HAP-1 (cell line): ENCODE measurements at regions not wholly inside any gene's neighbourhood (a gene's known extent, or its start where the extent isn't known, plus 50 kb on each side); places are given as distances from the start of the nearest gene placed in this dataset.

Source experiments
- DNase-seq, 2 experiments: peaks; one replicate each; pipeline ENCODE4 v3.0.0-alpha.2; 2016 to 2020; ENCODE audit warnings: low spot score in 2 of 2
- H3K27me3 ChIP-seq: fragments of 250-450 bp; sonication (Bioruptor Pico); 2 replicates; pipeline ENCODE4 v1.5.1; 2020; ENCODE audit warnings: low read depth, mild to moderate bottlenecking, moderate library complexity
- H3K36me3 ChIP-seq: fragments of 250-450 bp; sonication (Bioruptor Pico); replicated peaks from 2 replicates; pipeline ENCODE4 v1.5.1; 2020; ENCODE audit warnings: mild to moderate bottlenecking
- H3K4me1 ChIP-seq: fragments of 250-450 bp; sonication (Bioruptor Pico); 2 replicates; pipeline ENCODE4 v1.5.1; 2020; ENCODE audit warnings: mild to moderate bottlenecking
- H3K4me3 ChIP-seq: fragments of 250-450 bp; sonication (Bioruptor Pico); 2 replicates; pipeline ENCODE4 v1.5.1; 2020; ENCODE audit warnings: mild to moderate bottlenecking, moderate library complexity
- H3K9me3 ChIP-seq: fragments of 250-450 bp; sonication (Bioruptor Pico); 2 replicates; pipeline ENCODE4 v1.5.1; 2020; ENCODE audit warnings: mild to moderate bottlenecking, moderate library complexity
- in situ Hi-C: fragments of 300-500 bp; cut with MboI; formaldehyde crosslinking; loops from 3 replicates; pipeline ENCODE4 v1.14.3; 2020; ENCODE audit warnings: low sequenced_read_pairs, inconsistent platforms, mixed read lengths

DNA sequence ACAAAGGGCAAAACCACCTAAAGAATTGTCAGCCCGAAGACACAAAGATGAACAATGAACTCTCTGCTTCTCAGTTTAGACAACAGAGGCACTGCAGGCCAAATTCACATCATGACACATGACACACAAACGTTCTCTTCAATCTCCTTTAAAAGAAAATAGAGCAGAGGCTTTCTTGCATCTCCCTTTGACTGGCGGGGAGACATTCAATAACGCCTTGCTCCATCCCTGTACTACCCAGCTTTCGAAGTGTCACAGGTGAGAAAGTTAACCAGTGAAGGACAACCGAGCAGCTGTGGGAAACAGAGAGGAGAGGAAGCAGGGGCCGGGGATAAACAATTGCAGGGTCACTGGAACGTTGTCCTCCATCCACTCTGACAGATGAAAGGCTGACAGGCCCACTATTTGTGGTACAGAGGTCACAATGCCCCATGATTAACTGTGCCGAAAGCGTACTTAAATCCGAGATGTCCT lies 130.8 kb downstream of the PHLDA1 start:
- no peak for DNase-seq
- in situ Hi-C loops = no loop called here
- Histone ChIP-seq H3K9me3 (no peaks in the 10 kb centered on the region), H3K4me1 (no peaks in the 10 kb centered on the region), H3K36me3 (no peaks in the 10 kb centered on the region), H3K4me3 (no peak overlapping the region), H3K27me3 (no peaks in the 10 kb centered on the region)

DNA sequence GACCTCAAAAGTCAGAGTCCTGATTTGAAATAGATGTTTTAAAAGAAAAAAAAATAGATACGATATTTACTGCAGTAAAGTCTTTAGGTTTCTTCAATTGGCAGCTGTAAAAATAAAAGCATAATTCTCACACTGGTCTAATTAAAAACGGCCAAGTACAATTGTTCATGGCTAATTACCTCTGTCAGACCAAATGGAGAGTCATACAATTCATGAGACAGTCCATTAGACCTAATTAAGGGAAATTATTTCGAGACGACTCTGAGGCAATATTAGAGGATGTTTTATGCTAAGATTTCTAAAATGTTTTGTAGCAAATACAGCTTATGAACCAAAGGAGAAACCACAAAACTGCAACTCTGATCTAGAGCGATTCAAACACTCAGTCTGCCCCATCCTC lies 131.3 kb downstream of the PHLDA1 start:
- in situ Hi-C loops = no loop called here

DNA sequence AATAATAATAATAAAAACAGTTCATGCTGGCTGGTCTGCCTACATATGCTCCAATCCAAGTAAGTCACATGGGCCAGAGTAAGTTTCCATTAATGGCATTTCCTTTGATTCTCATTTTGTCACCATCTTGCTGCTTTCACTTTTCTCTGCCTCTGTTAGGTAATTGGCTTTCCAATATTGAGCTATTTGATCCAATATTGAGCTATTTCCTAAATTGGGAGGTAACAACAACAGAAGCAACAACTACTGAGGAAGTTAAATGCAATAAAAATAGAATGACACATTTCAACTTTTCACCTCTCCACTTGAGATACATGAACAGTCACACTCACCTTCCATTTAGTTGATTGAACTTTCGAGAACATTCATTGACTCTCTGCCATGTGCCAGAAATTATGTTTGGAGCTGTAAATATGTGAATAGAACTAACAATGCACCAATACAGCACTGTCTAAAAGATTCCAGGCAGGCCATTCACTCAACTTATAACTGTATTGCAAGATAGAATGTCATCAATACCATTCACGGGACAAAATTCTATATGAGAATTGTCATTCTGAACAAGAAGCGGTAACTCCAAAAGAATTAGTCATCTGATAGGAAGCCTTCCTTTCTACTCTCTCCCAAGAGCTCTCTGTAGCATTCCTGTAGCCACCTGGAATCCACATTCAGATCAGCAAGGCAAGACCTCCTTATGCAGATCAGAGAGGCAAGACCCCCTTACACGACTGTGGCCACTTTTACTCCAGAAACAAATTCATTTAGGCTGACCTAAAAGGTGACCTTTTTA lies 136.4 kb downstream of the PHLDA1 start:
- Histone ChIP-seq H3K4me1 (no peaks in the 10 kb centered on the region), H3K27me3 (no peaks in the 10 kb centered on the region), H3K4me3 (no peak overlapping the region), H3K36me3 (no peaks in the 10 kb centered on the region), H3K9me3 (no peaks in the 10 kb centered on the region)
- in situ Hi-C loops = no loop called here
- no peak for DNase-seq

More for the DNA sequence above, 131.3 kb downstream of the PHLDA1 start:
- Histone ChIP-seq H3K27me3 (no peaks in the 10 kb centered on the region), H3K9me3 (no peaks in the 10 kb centered on the region), H3K4me3 (no peak overlapping the region), H3K4me1 (no peaks in the 10 kb centered on the region), H3K36me3 (no peaks in the 10 kb centered on the region)
- DNase-seq = no peak

DNA sequence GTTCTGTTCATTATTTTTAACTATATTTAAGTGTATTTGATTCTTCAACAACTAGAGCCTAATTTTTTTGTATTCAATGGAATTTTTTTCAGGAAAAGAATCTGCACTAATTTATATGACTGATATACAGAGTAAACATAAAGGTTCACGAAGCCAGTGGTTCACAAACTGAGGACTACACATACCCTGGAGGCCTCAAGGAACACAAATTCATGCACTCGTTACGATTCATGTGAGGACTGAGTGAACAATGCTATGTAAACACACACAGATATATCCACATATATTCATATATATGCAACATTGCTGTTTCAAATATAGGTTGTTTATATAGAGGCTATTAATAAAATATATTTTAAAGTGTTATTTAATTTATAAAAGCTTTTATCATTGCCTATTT lies 137.8 kb downstream of the PHLDA1 start:
- Histone ChIP-seq H3K9me3 (no peaks in the 10 kb centered on the region), H3K27me3 (no peaks in the 10 kb centered on the region), H3K4me3 (no peak overlapping the region), H3K36me3 (no peaks in the 10 kb centered on the region), H3K4me1 (peaks cover 9% of the 10 kb centered on the region)
- in situ Hi-C loops = no loop called here
- no peak for DNase-seq

DNA sequence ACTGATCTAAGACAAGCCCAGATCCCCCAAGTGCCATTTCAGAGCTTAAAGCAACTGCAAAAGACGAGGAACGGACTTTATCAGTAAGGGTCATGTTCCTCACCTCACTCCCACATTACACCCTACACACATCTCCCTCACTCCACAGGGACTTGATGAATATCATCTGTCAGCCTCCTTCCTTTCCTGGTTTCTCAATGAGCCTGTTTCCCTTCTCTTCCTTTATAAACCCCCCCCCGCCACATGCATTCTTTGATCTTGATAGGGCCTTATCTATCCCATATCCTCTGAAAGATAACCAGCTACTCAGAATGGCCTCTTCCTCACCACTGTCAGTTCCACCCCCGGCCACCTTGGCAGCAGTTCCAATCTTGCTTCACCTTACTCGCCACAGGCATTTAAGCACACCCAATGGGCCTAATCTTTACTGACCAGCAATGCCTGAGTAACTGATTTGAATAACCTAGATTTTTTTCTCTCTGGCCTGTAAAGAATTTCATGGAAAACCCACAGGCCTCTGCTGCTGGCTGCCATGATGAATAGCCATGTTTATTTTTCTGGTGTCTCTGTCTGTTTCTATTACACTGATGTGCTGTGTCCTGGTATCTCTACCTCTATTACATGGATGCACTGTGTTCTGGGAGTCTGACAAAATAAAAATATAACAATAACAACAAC lies 138.7 kb downstream of the PHLDA1 start:
- Histone ChIP-seq H3K27me3 (no peaks in the 10 kb centered on the region), H3K36me3 (no peaks in the 10 kb centered on the region), H3K4me1 (peaks cover 11% of the 10 kb centered on the region), H3K9me3 (no peaks in the 10 kb centered on the region), H3K4me3 (no peak overlapping the region)
- in situ Hi-C loops = no loop called here
- DNase-seq = no peak

DNA sequence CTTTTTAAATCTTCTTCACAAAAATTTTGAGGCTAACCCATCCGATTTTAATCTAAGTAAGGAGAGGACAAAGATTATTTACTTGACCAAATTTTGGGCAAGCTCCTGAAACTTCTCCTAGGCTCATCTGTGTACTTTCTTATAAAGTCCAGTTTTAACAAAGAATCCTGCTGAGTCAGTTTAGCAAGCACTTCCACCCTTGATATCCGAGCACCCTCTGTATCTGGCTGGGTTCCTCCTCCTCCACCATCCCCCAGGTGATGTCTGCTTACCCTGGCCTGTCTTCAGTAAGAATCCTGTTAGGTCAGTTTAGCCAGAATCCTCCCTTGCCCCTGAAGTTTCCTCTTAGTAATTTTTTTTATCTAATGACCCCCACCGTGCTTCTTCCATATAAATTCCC lies 140.5 kb downstream of the PHLDA1 start:
- Histone ChIP-seq H3K36me3 (no peaks in the 10 kb centered on the region), H3K4me1 (peaks cover 12% of the 10 kb centered on the region), H3K9me3 (no peaks in the 10 kb centered on the region), H3K27me3 (no peaks in the 10 kb centered on the region), H3K4me3 (no peak overlapping the region)
- no peak for DNase-seq
- in situ Hi-C loops = no loop called here

DNA sequence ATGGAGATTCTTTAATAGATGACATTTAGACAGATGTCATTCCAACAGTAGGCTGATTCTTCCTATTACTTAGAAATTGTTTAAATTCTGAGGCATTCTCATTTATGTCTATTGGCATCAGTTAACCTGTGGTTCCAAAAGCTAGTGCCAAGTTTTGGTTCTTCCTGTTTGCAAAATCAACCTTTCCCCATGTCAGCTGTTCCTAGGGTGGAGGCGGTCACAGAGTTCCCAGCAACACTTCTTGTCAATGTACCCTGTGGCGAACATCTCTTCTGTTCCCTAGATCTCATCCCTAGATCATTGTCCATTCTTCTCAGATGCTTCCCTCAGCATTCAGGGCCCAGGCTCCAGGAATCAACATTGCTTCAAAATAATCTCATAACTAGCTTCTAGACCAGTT lies 140.9 kb downstream of the PHLDA1 start:
- no peaks in the 10 kb centered on the region for H3K36me3 ChIP-seq
- H3K4me3 ChIP-seq = no peak overlapping the region
- in situ Hi-C loops = no loop called here
- peaks cover 14% of the 10 kb centered on the region for H3K4me1 ChIP-seq
- no peak for DNase-seq
- no peaks in the 10 kb centered on the region for H3K27me3 ChIP-seq
- H3K9me3 ChIP-seq = no peaks in the 10 kb centered on the region

DNA sequence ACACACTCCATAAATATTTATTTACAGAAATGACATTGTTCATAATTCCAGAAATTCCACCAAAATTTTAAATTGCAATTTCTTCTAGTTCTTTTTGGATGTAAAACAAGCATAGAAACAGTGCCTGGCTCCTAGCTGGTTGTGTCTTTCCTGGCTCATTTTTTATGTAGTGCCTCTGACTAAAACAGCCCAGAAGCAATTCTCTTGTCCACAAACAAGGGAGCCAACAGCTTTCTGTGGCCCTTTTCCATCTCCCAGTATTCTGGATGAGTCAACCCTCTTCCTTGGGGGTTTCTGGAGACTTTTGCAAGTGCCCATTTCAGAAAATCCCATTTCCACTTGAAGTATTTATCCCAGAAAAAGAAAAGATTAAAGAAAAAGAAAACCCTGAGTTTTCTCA lies 141.4 kb downstream of the PHLDA1 start:
- Histone ChIP-seq H3K4me3 (no peak overlapping the region), H3K4me1 (peaks cover 14% of the 10 kb centered on the region), H3K36me3 (no peaks in the 10 kb centered on the region), H3K9me3 (no peaks in the 10 kb centered on the region), H3K27me3 (no peaks in the 10 kb centered on the region)
- in situ Hi-C loops = no loop called here
- DNase-seq = no peak

DNA sequence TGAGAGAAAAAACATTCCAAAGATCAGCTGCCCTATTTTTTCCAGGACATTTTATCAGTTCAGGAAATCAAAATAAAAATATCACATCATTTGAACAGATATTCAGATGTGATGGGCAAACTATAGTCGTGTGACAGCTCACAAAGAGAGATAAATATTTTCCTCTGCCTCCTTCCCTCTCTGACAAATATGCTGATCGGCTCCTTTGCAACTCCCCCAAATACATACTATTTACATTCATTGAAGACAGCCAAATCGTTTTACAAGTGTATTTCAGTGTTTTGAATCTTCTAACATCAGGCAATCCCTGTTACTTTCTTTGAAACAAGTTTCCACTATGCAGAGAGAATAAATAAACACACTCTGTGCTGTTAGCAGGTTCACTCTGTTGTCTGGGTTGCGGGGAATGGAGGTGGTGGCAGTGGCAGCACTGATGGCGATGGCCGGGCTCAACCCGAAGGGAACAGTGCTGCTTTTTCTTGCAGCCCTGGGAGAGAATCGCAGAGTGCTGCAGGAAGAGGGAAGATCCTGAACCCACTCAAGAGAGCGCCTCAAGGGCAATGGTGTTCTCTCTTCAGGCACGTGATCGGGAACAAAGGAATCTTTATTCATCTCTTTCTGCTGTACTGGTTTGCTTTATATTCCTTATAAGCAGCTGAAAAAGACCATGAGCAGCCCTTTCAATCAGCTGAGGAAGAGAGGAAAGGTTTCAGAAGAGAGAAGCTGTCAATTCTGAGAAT lies 142.5 kb downstream of the PHLDA1 start:
- H3K4me1 ChIP-seq = peaks cover 25% of the 10 kb centered on the region

DNA sequence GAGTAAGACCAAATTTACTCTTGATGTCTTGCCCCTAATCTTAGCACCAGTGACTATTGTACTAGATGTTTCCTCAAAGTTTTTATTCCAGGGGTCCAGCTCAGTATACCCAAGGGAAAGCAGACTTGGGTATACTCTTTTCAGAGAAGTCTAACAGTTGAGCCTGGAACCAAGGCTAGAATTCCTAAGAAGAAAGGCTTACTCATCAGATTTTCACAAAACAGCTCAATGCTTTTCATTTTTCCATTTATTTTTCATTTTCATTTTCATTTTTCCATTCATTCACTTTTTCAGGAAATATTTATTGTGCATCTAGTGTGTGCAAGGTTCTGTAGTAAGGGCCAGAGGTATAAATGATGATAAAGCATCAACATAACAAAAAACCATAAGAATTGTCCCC lies 143.2 kb downstream of the PHLDA1 start:
- no peak for DNase-seq
- H3K4me3 ChIP-seq = no peak overlapping the region
- no peaks in the 10 kb centered on the region for H3K27me3 ChIP-seq
- peaks cover 27% of the 10 kb centered on the region for H3K4me1 ChIP-seq
- H3K36me3 ChIP-seq = no peaks in the 10 kb centered on the region
- H3K9me3 ChIP-seq = no peaks in the 10 kb centered on the region
- in situ Hi-C loops = no loop called here

More for the DNA sequence above, 142.5 kb downstream of the PHLDA1 start:
- Histone ChIP-seq H3K27me3 (no peaks in the 10 kb centered on the region), H3K36me3 (no peaks in the 10 kb centered on the region), H3K9me3 (no peaks in the 10 kb centered on the region), H3K4me3 (no peak overlapping the region)
- DNase-seq = peak; percentile 66 to 83
- in situ Hi-C loops = no loop called here

DNA sequence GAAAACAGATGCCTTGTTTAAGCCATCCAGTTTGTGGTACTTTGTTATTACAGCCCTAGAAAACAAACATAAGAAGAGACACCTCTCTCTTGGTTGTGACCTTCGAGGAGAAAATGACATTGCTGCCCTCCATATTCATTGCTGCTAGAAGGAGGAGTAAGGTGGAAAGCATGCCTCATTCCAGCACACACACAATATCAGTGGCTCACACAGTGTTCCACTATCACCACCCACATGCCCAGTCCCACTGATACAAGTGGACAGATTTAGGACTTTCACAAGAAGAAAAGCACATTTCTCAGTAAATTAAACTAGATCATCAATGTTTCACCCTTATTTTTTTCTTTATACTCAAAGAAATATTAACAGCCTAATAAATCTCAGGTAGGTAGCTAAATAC lies 143.6 kb downstream of the PHLDA1 start:
- DNase-seq = no peak
- Histone ChIP-seq H3K27me3 (no peaks in the 10 kb centered on the region), H3K4me1 (peaks cover 27% of the 10 kb centered on the region), H3K9me3 (no peaks in the 10 kb centered on the region), H3K36me3 (no peaks in the 10 kb centered on the region), H3K4me3 (no peak overlapping the region)
- in situ Hi-C loops = no loop called here

DNA sequence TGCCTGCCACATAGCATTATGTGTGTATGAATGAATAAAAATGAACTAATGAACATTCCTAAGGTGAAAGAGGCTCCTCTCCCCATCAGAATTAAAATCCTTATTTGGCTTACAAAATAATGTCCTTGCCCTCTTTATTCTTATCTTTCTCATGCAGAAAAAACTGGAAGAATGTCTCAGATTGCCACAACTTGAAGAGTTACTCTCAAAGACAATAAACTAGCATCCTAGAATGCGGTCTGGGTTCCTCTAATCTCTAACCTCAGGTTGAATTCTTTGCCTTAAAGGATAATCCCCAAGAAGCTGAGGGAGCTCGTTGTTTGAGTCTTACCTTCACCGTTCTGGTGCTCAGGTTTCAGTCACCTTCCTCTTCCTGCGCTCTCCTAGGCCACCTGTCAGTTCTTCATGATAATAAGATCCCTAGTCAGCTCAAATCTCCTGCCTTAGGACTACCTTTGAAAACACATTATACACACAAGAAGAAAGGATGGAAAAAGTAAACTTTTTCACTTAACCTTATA lies 147.1 kb downstream of the PHLDA1 start:
- Histone ChIP-seq H3K27me3 (no peaks in the 10 kb centered on the region), H3K4me3 (no peak overlapping the region), H3K36me3 (no peaks in the 10 kb centered on the region), H3K9me3 (no peaks in the 10 kb centered on the region), H3K4me1 (peaks cover 40% of the 10 kb centered on the region)
- in situ Hi-C loops = no loop called here
- DNase-seq = peak; percentile 16 to 60

DNA sequence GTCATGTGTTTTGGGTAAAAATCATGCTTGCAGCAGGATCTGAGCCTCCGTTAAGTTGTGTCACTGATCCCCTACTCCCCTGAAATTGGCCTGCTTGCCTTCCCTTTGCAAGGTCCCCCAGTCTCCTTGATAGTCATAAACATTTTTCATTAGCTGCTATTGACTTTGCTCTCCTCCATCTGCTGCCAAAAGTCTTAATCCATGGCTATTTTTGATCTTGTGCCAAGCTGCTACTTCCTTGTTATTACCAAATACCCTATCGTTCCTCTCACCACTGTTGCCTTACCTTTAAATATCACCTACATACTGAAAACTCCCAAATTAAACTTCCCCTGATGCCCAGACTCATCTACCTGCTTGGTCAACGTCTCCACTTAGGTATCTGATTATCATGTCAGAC lies 148.3 kb downstream of the PHLDA1 start:
- Histone ChIP-seq H3K27me3 (no peaks in the 10 kb centered on the region), H3K9me3 (no peaks in the 10 kb centered on the region), H3K4me3 (no peak overlapping the region), H3K4me1 (peaks cover 31% of the 10 kb centered on the region), H3K36me3 (no peaks in the 10 kb centered on the region)
- DNase-seq = no peak
- in situ Hi-C loops = no loop called here

DNA sequence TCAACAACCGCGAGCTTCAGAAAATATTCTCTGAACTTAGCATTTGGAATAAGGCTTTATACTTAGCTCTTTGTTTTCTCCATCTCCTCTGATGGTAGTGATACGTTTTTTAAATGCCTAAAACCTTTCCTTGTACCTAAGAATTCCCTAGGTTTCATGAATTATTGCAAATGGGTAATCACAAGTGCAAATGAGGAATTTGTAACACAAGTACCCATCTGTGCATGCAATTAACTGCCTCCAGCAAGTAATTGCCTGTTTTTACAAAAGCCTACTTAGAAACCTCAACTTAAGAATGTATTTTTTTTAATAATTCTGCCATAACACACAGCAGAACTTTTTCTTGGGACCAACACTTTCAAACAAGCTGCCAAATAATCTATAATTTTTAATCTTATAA lies 149.2 kb downstream of the PHLDA1 start:
- Histone ChIP-seq H3K27me3 (no peaks in the 10 kb centered on the region), H3K9me3 (no peaks in the 10 kb centered on the region), H3K4me1 (peaks cover 34% of the 10 kb centered on the region), H3K36me3 (no peaks in the 10 kb centered on the region), H3K4me3 (no peak overlapping the region)
- peak in 1 of 2 experiments; percentile 45 for DNase-seq
- in situ Hi-C loops = no loop called here
